Uterus (tissue), 3 donors: ENCODE measurements at regions not wholly inside any gene's neighbourhood (a gene's known extent, or its start where the extent isn't known, plus 50 kb on each side); places are given as distances from the start of the nearest gene placed in this dataset.

Experiments used
- DNase-seq, 2 donors: peaks; one replicate each; pipeline ENCODE4 v3.0.0-alpha.2; 2019 to 2020
- H3K27ac ChIP-seq, 2 donors: fragments of 200-600 bp; sonication (generic); 1 replicate in 1 of 2; 2 replicates in 1 of 2; pipeline ENCODE4 v1.5.1; 2016 to 2018
- H3K27me3 ChIP-seq, 2 donors: fragments of 200-600 bp; sonication (generic); one replicate each; pipeline ENCODE4 v1.5.1; 2018 to 2019; ENCODE audit warnings: control low read depth in 1 of 2
- H3K36me3 ChIP-seq, 2 donors: fragments of 200-600 bp; sonication (generic); one replicate each; pipeline ENCODE4 v1.5.1; 2019; ENCODE audit warnings: control low read depth in 1 of 2
- H3K4me1 ChIP-seq, 2 donors: fragments of 200-600 bp; sonication (generic); one replicate each; pipeline ENCODE4 v1.5.1; 2018 to 2019; ENCODE audit warnings: control low read depth in 1 of 2
- H3K4me3 ChIP-seq, 2 donors: fragments of 200-600 bp; sonication (generic); 1 replicate in 1 of 2; 2 replicates in 1 of 2; pipeline ENCODE4 v1.5.1; 2018 to 2019; ENCODE audit warnings: mild to moderate bottlenecking in 1 of 2
- H3K9me3 ChIP-seq, 2 donors: fragments of 200-600 bp; sonication (generic); one replicate each; pipeline ENCODE4 v1.5.1; 2019; ENCODE audit warnings: control low read depth in 1 of 2
- POLR2A ChIP-seq, 2 donors: fragments of 450-650 bp; IDR thresholded peaks; one replicate each; pipeline ENCODE4 v1.6.1; 2016; ENCODE audit warnings: antibody characterized with exemption in 2 of 2, mild to moderate bottlenecking in 1 of 2, moderate library complexity in 1 of 2
- intact Hi-C: fragments of 100-400 bp; cut with DNase I; formaldehyde crosslinking; loops from one replicate; pipeline ENCODE4 v1.15.1; 2023; ENCODE audit warnings: low total_unique reads
- TF ChIP-seq, protein P1 (sequence below), 4 experiments: fragments of 200-600 bp in 2 of 4; fragments of 450-650 bp in 2 of 4; sonication (generic) in 2 of 4; IDR thresholded peaks; one replicate each; pipeline ENCODE4 v1.5.1; 2016 to 2019; ENCODE audit warnings: antibody characterized with exemption in 4 of 4, mild to moderate bottlenecking in 2 of 4, moderate library complexity in 1 of 4
- donor health status: DM: yes; HTN: yes; CAD: no.

DNA sequence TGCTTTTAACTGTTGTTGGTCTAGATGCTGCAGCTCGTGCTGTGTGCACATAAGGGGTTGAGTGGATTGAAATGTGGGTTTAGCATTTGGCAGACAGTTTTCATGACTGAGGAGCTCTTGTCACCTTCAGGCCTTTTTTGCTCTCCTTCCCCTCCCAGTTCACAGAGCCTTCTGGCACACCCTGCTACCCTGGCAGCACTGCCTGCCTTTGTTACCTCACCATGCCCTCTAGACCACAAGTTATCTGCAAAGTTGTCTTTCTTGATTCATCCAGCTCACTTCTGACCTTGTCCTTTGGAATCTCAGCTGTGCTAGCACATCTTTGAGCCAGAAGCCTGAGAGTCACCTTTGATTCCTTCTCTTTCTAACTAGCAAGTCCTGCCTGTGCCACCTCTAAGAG is 348.9 kb upstream of the ZFP64 start:
- H3K9me3 ChIP-seq, result no peaks in the 10 kb centered on the region
- no peak overlapping the region for H3K4me3 ChIP-seq
- H3K36me3 ChIP-seq, result no peaks in the 10 kb centered on the region
- H3K4me1 ChIP-seq, result no peaks in the 10 kb centered on the region
- no peak for DNase-seq
- H3K27me3 ChIP-seq, result no peaks in the 10 kb centered on the region
- TF ChIP-seq, protein P1, sequence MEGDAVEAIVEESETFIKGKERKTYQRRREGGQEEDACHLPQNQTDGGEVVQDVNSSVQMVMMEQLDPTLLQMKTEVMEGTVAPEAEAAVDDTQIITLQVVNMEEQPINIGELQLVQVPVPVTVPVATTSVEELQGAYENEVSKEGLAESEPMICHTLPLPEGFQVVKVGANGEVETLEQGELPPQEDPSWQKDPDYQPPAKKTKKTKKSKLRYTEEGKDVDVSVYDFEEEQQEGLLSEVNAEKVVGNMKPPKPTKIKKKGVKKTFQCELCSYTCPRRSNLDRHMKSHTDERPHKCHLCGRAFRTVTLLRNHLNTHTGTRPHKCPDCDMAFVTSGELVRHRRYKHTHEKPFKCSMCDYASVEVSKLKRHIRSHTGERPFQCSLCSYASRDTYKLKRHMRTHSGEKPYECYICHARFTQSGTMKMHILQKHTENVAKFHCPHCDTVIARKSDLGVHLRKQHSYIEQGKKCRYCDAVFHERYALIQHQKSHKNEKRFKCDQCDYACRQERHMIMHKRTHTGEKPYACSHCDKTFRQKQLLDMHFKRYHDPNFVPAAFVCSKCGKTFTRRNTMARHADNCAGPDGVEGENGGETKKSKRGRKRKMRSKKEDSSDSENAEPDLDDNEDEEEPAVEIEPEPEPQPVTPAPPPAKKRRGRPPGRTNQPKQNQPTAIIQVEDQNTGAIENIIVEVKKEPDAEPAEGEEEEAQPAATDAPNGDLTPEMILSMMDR (IDR thresholded peaks at IDR 0.05), result no peak
- TF ChIP-seq POLR2A (IDR thresholded peaks at IDR 0.05), result no peak
- intact Hi-C loops, result no loop called here
- H3K27ac ChIP-seq, result no peak overlapping the region

DNA sequence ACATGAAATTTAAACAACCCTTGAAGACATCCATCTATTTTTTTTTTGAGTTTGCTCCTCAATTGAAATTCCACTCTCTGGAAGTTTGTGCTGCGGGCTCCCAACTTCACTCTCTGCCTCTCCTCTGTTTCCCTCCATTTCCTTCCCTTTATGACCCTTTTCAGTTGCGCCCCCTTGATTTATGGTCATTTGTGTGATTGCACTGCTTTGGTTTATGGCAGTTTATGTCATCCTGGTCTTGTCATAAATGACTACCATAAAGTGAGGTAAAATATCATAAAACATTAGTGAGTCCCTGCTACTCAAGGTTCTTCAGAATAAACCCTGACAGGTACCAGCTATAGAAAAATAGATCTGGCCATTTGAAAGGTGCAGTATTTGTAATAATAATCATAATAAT is 348.3 kb upstream of the ZFP64 start:
- Histone ChIP-seq H3K4me3 (no peak overlapping the region), H3K27me3 (no peaks in the 10 kb centered on the region), H3K27ac (no peak overlapping the region), H3K4me1 (no peaks in the 10 kb centered on the region), H3K9me3 (no peaks in the 10 kb centered on the region), H3K36me3 (no peaks in the 10 kb centered on the region)
- TF ChIP-seq, protein P1 (IDR thresholded peaks at IDR 0.05), result no peak
- TF ChIP-seq POLR2A (IDR thresholded peaks at IDR 0.05), result no peak
- intact Hi-C loops, result no loop called here
- DNase-seq, result no peak

DNA sequence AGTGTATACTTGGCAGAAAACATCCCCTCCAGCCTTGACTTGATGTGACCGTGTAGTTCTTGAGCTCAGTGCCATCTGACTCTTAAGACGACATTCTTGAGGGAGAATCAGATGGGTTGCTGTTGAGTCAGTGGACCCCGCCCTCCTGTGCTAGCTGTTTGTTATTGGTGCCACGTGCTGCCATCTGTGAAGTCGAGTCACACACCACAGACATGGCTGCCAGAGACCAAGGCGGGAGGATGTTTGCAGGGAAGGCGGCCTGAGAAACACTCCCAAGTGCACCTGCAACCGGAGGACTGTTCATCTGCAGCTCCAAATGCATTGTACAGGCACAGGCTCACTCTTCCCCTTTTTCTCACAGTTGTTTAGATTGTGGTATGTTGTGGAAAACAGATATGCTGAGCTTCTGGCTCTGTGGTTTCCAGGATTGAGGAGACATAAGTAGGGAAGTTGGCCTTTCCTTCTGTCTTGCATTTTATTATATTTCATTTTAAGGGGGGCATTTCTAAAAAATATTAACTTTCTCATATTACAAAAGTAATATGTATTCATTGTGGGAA is 345.3 kb upstream of the ZFP64 start:
- H3K27ac ChIP-seq, result no peak overlapping the region
- intact Hi-C loops, result no loop called here
- no peaks in the 10 kb centered on the region for H3K36me3 ChIP-seq
- no peaks in the 10 kb centered on the region for H3K9me3 ChIP-seq
- no peak for TF ChIP-seq POLR2A (IDR thresholded peaks at IDR 0.05)
- TF ChIP-seq, protein P1 (IDR thresholded peaks at IDR 0.05), result no peak
- H3K4me1 ChIP-seq, result no peaks in the 10 kb centered on the region
- DNase-seq, result no peak
- H3K27me3 ChIP-seq, result no peaks in the 10 kb centered on the region
- no peak overlapping the region for H3K4me3 ChIP-seq

DNA sequence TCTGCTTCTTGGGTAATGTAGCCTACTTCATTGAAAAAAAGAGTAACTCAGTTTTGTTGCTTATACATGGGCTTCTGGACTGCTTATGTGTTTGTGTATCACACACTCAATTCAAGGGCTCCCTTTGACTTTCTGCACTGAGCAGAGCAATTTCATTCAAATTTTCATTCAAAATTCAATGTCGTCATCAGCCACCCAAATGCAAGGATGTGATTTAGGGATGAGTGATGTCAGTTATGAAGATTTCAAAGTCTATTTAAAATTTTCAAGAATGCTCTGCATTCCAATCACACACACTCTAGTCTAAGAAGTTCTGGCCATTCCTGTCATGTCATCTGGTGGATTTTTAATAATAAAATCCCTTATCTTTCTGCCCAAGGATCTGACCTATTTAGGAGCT is 344.5 kb upstream of the ZFP64 start:
- Histone ChIP-seq H3K27ac (no peak overlapping the region), H3K27me3 (no peaks in the 10 kb centered on the region), H3K9me3 (no peaks in the 10 kb centered on the region), H3K4me3 (no peak overlapping the region), H3K4me1 (no peaks in the 10 kb centered on the region), H3K36me3 (no peaks in the 10 kb centered on the region)
- intact Hi-C loops, result no loop called here
- DNase-seq, result no peak
- TF ChIP-seq, protein P1 (IDR thresholded peaks at IDR 0.05), result no peak
- no peak for TF ChIP-seq POLR2A (IDR thresholded peaks at IDR 0.05)

DNA sequence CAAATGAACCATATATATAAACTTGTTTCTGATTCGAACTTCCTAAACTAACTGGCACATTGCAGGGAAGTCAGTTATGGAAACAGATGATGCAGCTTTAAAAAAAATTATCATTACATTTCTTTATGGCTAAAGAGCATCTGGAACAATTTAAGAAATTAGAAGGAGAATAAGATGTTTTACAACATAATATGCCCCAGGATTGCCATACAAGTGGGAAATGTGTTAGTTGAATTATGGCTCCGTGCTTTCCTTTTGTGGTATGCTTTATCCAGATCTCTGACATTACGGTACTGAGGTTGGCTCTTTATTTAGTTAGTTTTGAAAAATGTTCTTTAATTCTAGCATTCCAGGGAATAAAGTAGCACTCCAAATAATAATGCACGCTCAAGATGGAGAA is 343.0 kb upstream of the ZFP64 start:
- TF ChIP-seq, protein P1 (IDR thresholded peaks at IDR 0.05), result no peak
- no peak for TF ChIP-seq POLR2A (IDR thresholded peaks at IDR 0.05)
- DNase-seq, result no peak
- intact Hi-C loops, result no loop called here
- no peaks in the 10 kb centered on the region for H3K27me3 ChIP-seq
- H3K4me3 ChIP-seq, result no peak overlapping the region
- no peaks in the 10 kb centered on the region for H3K36me3 ChIP-seq
- H3K27ac ChIP-seq, result no peak overlapping the region
- no peaks in the 10 kb centered on the region for H3K9me3 ChIP-seq
- H3K4me1 ChIP-seq, result no peaks in the 10 kb centered on the region
